Thyroid gland (tissue), 4 donors: ENCODE measurements at regions not wholly inside any gene's neighbourhood (a gene's known extent, or its start where the extent isn't known, plus 50 kb on each side); places are given as distances from the start of the nearest gene placed in this dataset.

ENCODE experiments used
- DNase-seq, 2 donors: peaks; one replicate each; pipeline ENCODE4 v3.0.0-alpha.2; 2019
- H3K27ac ChIP-seq, 3 donors: fragments of 200-600 bp; sonication (generic); 1 replicate in 2 of 3; 2 replicates in 1 of 3; pipeline ENCODE4 v1.5.1; 2016 to 2019; ENCODE audit warnings: mild to moderate bottlenecking in 1 of 3, moderate library complexity in 1 of 3
- H3K27me3 ChIP-seq: fragments of 200-600 bp; sonication (generic); one replicate; pipeline ENCODE4 v1.5.1; 2019
- H3K36me3 ChIP-seq, 2 donors: fragments of 200-600 bp; sonication (generic); one replicate each; pipeline ENCODE4 v1.5.1; 2016 to 2019
- H3K4me1 ChIP-seq, 2 donors: fragments of 200-600 bp; sonication (generic); one replicate each; pipeline ENCODE4 v1.5.1; 2017 to 2019
- H3K4me3 ChIP-seq, 3 donors: fragments of 200-600 bp; sonication (generic); replicated peaks in 1 of 3; 1 replicate in 2 of 3; 2 replicates in 1 of 3; pipeline ENCODE4 v1.5.1; 2016; ENCODE audit warnings: mild to moderate bottlenecking in 1 of 3
- H3K9me3 ChIP-seq: fragments of 200-600 bp; sonication (generic); one replicate; pipeline ENCODE4 v1.5.1; 2017
- POLR2A ChIP-seq, 2 donors: fragments of 450-650 bp; IDR thresholded peaks; one replicate each; pipeline ENCODE4 v1.6.1; 2017; ENCODE audit warnings: antibody characterized with exemption in 2 of 2, mild to moderate bottlenecking in 2 of 2, moderate library complexity in 1 of 2
- WGBS, 2 donors: methylation state at CpG; one replicate each; pipeline ENCODE4 v1.1.5; 2017; 5-methylcytosine and 5-hydroxymethylcytosine counted together
- intact Hi-C: fragments of 100-400 bp; cut with DNase I; formaldehyde crosslinking; loops from one replicate; pipeline ENCODE4 v1.15.1; 2023
- TF ChIP-seq, protein P1 (sequence below), 6 experiments: fragments of 200-600 bp in 3 of 6; fragments of 450-650 bp in 3 of 6; sonication (generic) in 3 of 6; IDR thresholded peaks; one replicate each; pipeline ENCODE4 v1.5.1; 2016 to 2019; ENCODE audit warnings: antibody characterized with exemption in 6 of 6, mild to moderate bottlenecking in 2 of 6, inconsistent platforms in 1 of 6, moderate library complexity in 1 of 6

DNA sequence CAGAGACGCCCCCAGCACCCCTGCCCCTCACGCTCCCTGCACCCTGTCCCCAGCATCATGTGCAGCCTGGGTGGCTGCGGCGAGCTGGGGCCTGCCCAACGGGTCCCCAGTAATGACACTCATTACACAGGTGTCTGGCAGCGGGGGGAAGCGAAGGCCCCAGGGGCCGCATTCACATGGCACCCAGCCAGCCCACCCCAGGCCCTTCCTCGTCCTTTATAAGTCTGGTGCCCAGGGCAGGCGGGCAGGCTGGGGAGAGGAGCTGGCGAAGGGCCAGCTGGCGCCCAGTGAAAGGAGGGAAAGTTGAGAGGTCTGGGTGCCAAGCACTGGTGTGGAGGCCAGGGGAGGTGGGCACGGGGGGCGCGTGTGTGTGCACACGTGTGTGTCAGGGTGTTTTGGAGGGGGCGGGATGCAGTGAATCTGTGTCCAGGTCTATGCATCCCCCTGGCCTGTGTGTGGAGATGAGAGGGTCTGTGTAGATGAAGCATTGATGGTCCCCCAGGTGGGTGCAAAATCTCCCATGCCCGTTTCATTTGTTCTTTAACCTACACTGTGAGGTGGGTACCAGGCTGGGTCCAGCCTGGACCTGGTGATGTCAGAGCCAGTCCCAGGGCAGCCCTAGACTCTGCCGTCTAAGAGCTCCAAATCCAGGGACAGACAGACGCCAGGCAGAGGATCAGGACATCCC lies 105.3 kb downstream of the CEBPB start:
- no peak for TF ChIP-seq POLR2A (IDR thresholded peaks at IDR 0.05)
- TF ChIP-seq, protein P1, sequence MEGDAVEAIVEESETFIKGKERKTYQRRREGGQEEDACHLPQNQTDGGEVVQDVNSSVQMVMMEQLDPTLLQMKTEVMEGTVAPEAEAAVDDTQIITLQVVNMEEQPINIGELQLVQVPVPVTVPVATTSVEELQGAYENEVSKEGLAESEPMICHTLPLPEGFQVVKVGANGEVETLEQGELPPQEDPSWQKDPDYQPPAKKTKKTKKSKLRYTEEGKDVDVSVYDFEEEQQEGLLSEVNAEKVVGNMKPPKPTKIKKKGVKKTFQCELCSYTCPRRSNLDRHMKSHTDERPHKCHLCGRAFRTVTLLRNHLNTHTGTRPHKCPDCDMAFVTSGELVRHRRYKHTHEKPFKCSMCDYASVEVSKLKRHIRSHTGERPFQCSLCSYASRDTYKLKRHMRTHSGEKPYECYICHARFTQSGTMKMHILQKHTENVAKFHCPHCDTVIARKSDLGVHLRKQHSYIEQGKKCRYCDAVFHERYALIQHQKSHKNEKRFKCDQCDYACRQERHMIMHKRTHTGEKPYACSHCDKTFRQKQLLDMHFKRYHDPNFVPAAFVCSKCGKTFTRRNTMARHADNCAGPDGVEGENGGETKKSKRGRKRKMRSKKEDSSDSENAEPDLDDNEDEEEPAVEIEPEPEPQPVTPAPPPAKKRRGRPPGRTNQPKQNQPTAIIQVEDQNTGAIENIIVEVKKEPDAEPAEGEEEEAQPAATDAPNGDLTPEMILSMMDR (IDR thresholded peaks at IDR 0.05), result no peak
- peak; percentile 76 to 79 for DNase-seq
- WGBS, 2 donors, result 49 to 52% methylated on average over 11 to 14 of the region's 20 CpGs
- Histone ChIP-seq H3K27me3 (no peaks in the 10 kb centered on the region), H3K27ac (peak overlapping the region; percentile 58 to 85 (median 80)), H3K9me3 (no peaks in the 10 kb centered on the region), H3K36me3 (no peaks in the 10 kb centered on the region), H3K4me3 (no peak overlapping the region), H3K4me1 (peaks cover 30 to 35% of the 10 kb centered on the region in 2 donors)
- intact Hi-C loops, result no loop called here

DNA sequence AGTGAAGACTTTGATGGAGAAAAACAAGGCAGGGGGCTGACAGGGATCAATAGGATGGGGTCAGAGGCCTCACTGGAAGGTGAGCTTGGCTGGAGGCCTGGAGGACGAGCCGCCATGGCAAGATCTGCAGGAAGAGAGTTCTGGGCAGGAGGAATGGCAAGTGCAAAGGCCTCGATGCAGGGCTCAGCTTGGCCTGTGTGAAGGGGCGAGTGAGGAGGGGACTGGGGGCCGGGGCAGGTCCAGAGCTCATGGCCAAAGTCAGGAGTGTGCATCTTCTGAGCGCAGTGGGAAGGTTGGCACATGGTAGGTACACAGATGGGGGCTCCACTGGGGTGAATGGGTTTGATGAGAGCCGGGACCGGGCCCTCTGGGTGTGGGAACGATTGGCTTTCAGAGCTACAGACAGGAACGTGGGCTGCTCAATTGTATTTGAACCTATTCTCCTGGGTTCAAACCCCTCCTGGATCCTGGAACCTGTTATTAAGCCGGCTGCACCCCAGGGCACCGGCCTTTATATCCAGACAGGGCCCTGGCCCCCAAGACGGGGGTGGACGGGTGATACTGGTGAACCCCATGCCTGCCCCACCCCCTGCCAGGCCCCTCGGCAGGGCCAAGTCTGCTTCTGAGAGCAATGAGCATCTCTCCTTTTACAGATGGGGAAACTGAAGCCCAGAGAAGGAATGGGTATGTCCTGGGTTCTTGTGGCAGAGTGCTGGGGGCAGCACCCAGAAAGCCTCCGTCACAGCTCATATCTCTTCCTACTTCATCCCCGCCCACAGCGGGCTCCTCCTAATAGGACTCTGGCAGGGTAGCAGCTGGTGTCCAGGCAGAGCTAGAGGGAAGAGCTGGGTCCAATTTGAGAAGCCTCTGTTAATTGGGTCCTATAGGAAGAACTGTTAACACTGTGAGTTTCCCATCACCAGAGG lies 106.1 kb downstream of the CEBPB start:
- WGBS, 2 donors, result 86 to 89% methylated on average over 14 to 18 of the region's 18 CpGs
- Histone ChIP-seq H3K27me3 (no peaks in the 10 kb centered on the region), H3K9me3 (no peaks in the 10 kb centered on the region), H3K4me1 (peaks cover 23 to 30% of the 10 kb centered on the region in 2 donors), H3K36me3 (no peaks in the 10 kb centered on the region), H3K27ac (peak overlapping the region; percentile 58 to 85 (median 80)), H3K4me3 (no peak overlapping the region)
- TF ChIP-seq, protein P1 (IDR thresholded peaks at IDR 0.05), result no peak
- TF ChIP-seq POLR2A (IDR thresholded peaks at IDR 0.05), result no peak
- intact Hi-C loops, result no loop called here
- DNase-seq, result no peak

DNA sequence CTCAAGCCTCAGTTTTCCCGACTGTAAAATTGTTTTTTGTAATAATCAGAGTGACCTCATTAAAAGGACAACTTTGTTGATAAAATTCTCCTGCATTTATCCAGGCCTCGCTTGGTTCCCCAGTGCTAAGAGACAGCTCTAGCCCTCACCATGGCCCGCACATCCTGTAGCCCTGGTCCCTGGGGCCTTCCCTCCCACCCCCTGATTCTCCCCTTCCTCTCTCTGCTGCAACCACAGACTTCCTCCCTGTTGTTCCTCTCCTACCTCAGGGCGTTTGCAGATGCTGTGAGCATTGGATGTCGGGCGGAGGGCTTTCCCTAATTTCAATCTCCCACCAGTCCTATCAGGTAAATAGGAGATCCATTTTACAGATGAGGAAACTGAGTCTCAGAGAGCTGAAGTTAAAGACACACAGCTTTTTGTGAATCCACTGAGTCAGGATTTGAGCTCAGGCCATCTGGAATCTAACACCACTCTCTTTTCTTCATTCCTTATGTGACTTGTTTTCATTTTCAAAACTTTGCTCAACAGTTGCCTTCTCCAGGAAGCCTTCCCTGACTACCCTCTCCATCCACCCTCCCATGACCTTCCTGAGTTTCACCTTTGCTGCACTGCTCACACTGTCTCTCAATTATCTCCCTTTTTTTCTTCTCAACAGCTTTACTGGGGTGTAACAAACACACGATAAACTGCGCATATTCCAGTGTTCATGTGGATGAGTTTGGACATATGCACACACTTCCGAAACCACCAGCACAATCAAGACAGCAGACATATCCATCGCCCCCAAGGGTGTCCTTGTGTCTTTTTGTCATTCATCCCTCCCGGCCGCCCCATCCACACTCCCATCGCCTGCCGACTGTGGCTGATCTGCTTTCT lies 107.1 kb downstream of the CEBPB start:
- no peaks in the 10 kb centered on the region for H3K36me3 ChIP-seq
- intact Hi-C loops, result no loop called here
- no peak overlapping the region for H3K4me3 ChIP-seq
- TF ChIP-seq, protein P1 (IDR thresholded peaks at IDR 0.05), result no peak
- no peak for TF ChIP-seq POLR2A (IDR thresholded peaks at IDR 0.05)
- H3K9me3 ChIP-seq, result no peaks in the 10 kb centered on the region
- H3K27ac ChIP-seq, result peak overlapping the region in 1 of 3 donors; percentile 80
- WGBS, 2 donors, result 88 to 90% methylated on average over 14 of the region's 14 CpGs
- peaks cover 13 to 28% of the 10 kb centered on the region in 2 donors for H3K4me1 ChIP-seq
- no peak for DNase-seq
- no peaks in the 10 kb centered on the region for H3K27me3 ChIP-seq

GRCh38 chr20:50298554-50299324 lies 108.1 kb downstream of the CEBPB start:
- peaks cover 10 to 28% of the 10 kb centered on the region in 2 donors for H3K4me1 ChIP-seq
- H3K36me3 ChIP-seq, result no peaks in the 10 kb centered on the region
- DNase-seq, result no peak
- H3K4me3 ChIP-seq, result no peak overlapping the region
- H3K27ac ChIP-seq, result no peak overlapping the region
- no peaks in the 10 kb centered on the region for H3K27me3 ChIP-seq
- intact Hi-C loops, result no loop called here
- WGBS, 2 donors, result 75 to 88% methylated on average over 20 of the region's 20 CpGs
- no peaks in the 10 kb centered on the region for H3K9me3 ChIP-seq
- TF ChIP-seq, protein P1 (IDR thresholded peaks at IDR 0.05), result no peak
- no peak for TF ChIP-seq POLR2A (IDR thresholded peaks at IDR 0.05)
